Testis (tissue), 2 donors: ENCODE measurements at regions not wholly inside any gene's neighbourhood (a gene's known extent, or its start where the extent isn't known, plus 50 kb on each side); places are given as distances from the start of the nearest gene placed in this dataset.

Experiments used
- POLR2A ChIP-seq: fragments of 450-650 bp; IDR thresholded peaks from one replicate; pipeline ENCODE4 v1.6.1; 2017; ENCODE audit warnings: antibody characterized with exemption, mild to moderate bottlenecking, moderate library complexity
- TF ChIP-seq, protein P1 (sequence below), 3 experiments: fragments of 450-650 bp in 2 of 3; fragments of 200-600 bp in 1 of 3; sonication (generic) in 1 of 3; IDR thresholded peaks; one replicate each; pipeline ENCODE4 v1.5.1; 2016 to 2019; ENCODE audit warnings: antibody characterized with exemption in 3 of 3, mild to moderate bottlenecking in 2 of 3, moderate library complexity in 1 of 3

DNA sequence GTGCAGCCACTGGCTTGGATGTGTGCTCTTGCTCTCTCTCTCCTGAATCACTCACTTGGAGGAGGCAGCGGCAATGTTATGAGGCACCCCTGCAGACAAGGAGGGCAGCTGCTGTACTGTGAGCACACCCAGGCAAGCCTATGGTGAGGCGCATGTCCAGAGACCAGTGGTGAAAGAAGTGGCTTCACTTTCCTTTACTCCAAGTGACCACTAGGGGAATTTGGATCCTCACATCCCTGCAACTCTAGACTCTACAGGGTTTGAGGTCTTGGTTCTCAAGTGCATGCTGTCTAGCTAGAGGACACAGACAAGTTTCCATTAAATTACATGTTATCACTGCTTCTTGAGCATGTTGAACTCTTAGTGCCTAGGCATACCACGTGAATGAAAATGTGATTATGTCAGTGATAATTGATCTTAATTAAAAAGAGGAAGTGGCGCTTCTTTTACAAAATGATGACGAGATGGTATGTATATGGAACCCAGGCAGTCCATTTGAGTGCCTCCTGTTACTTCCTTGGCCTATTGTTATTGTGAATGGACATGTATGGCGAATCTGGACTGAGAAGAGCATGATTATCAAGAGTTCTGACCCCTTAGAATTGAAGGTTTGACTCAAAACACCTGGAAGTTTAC, 181.0 kb upstream of the CDH2 start:
- TF ChIP-seq, protein P1, sequence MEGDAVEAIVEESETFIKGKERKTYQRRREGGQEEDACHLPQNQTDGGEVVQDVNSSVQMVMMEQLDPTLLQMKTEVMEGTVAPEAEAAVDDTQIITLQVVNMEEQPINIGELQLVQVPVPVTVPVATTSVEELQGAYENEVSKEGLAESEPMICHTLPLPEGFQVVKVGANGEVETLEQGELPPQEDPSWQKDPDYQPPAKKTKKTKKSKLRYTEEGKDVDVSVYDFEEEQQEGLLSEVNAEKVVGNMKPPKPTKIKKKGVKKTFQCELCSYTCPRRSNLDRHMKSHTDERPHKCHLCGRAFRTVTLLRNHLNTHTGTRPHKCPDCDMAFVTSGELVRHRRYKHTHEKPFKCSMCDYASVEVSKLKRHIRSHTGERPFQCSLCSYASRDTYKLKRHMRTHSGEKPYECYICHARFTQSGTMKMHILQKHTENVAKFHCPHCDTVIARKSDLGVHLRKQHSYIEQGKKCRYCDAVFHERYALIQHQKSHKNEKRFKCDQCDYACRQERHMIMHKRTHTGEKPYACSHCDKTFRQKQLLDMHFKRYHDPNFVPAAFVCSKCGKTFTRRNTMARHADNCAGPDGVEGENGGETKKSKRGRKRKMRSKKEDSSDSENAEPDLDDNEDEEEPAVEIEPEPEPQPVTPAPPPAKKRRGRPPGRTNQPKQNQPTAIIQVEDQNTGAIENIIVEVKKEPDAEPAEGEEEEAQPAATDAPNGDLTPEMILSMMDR (IDR thresholded peaks at IDR 0.05), result no peak
- no peak for TF ChIP-seq POLR2A
